ENCODE measurements at regions not wholly inside any gene's neighbourhood (a gene's known extent, or its start where the extent isn't known, plus 50 kb on each side); places are given as distances from the start of the nearest gene placed in this dataset.
"Not testable (repeated sequence)": the region's sequence is repeated elsewhere in the genome, so short reads cannot be mapped to it uniquely, and the experiment has no call there.

- Histone ChIP-seq H3K27ac (ENCODE audit: low read length) (no peak overlapping the region), H3F3A (ENCODE audit: insufficient read depth, low read length, poor library complexity, severe bottlenecking) (no peaks in the 10 kb centered on the region), H3K4me2 (ENCODE audit: low read length) (no peak overlapping the region), H3K27me3 (ENCODE audit: insufficient read depth, low read depth, low read length) (no peaks in the 10 kb centered on the region), H3K9ac (ENCODE audit: low read length) (no peak overlapping the region), H3K9me3 (ENCODE audit: low read length) (no peaks in the 10 kb centered on the region), H3K79me2 (replicated peaks; ENCODE audit: insufficient read depth, low read length) (no peaks in the 10 kb centered on the region), H4K20me1 (ENCODE audit: insufficient read depth) (no peaks in the 10 kb centered on the region), H2AFZ (ENCODE audit: low read depth, low read length) (no peak overlapping the region), H3K4me3 (ENCODE audit: low read length) (no peak overlapping the region), H3K9me2 (ENCODE audit: insufficient read depth, low read length) (no peaks in the 10 kb centered on the region), H3K36me3 (ENCODE audit: insufficient read depth, low read length) (no peaks in the 10 kb centered on the region)
- TF ChIP-seq POLR2AphosphoS5 (IDR thresholded peaks at IDR 0.05) (no peak), EZH2 (IDR thresholded peaks at IDR 0.05; ENCODE audit: borderline replicate concordance, insufficient read depth, low read length, poor library complexity, severe bottlenecking) (no peak), SMC3 (conservative IDR thresholded peaks at IDR 0.05; ENCODE audit: poor library complexity) (no peak), RAD21 (conservative IDR thresholded peaks at IDR 0.05) (no peak), REST (IDR thresholded peaks at IDR 0.05; ENCODE audit: borderline replicate concordance) (no peak), EP300 (conservative IDR thresholded peaks at IDR 0.05; ENCODE audit: poor library complexity, severe bottlenecking) (no peak), TAF1 (IDR thresholded peaks at IDR 0.05; ENCODE audit: low read depth) (no peak)
- TF ChIP-seq, protein P1, sequence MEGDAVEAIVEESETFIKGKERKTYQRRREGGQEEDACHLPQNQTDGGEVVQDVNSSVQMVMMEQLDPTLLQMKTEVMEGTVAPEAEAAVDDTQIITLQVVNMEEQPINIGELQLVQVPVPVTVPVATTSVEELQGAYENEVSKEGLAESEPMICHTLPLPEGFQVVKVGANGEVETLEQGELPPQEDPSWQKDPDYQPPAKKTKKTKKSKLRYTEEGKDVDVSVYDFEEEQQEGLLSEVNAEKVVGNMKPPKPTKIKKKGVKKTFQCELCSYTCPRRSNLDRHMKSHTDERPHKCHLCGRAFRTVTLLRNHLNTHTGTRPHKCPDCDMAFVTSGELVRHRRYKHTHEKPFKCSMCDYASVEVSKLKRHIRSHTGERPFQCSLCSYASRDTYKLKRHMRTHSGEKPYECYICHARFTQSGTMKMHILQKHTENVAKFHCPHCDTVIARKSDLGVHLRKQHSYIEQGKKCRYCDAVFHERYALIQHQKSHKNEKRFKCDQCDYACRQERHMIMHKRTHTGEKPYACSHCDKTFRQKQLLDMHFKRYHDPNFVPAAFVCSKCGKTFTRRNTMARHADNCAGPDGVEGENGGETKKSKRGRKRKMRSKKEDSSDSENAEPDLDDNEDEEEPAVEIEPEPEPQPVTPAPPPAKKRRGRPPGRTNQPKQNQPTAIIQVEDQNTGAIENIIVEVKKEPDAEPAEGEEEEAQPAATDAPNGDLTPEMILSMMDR (IDR thresholded peaks at IDR 0.05; ENCODE audit: poor library complexity, severe bottlenecking) = no peak
Measured at GRCh38 chr6:141976994-141977393, 155.7 kb upstream of the GJE1 start.

GRCh38 chr6:141969768-141970415 lies 162.8 kb upstream of the GJE1 start:
- H3K4me3 ChIP-seq (ENCODE audit: low read length) = not testable (repeated sequence)

DNA sequence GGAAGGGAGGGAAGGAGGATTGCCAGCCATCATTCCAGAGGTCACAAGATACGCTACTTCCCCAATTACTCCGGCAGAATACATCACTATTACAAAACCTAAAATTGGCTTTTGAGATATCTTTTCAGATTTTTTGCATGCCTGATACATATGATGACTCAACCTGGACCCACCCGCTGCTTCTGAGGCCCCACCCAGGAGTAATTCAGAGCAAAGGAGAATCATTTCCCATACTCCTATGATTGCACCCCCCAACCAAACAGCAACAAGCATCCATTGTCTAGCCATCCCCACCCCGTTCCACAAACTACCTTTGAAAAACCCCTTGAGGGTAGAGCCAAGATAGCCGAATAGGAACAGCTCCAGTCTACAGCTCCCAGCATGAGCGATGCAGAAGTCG lies 163.5 kb upstream of the GJE1 start:
- Histone ChIP-seq H3K27ac (ENCODE audit: low read length) (no peak overlapping the region), H3K79me2 (replicated peaks; ENCODE audit: insufficient read depth, low read length) (no peaks in the 10 kb centered on the region), H3K9ac (ENCODE audit: low read length) (no peak overlapping the region), H3K9me3 (ENCODE audit: low read length) (no peaks in the 10 kb centered on the region), H4K20me1 (ENCODE audit: insufficient read depth) (no peaks in the 10 kb centered on the region), H3K4me3 (ENCODE audit: low read length) (no peak overlapping the region), H2AFZ (ENCODE audit: low read depth, low read length) (no peak overlapping the region), H3F3A (ENCODE audit: insufficient read depth, low read length, poor library complexity, severe bottlenecking) (no peaks in the 10 kb centered on the region), H3K27me3 (ENCODE audit: insufficient read depth, low read depth, low read length) (no peaks in the 10 kb centered on the region), H3K36me3 (ENCODE audit: insufficient read depth, low read length) (no peaks in the 10 kb centered on the region), H3K4me2 (ENCODE audit: low read length) (no peak overlapping the region), H3K9me2 (ENCODE audit: insufficient read depth, low read length) (no peaks in the 10 kb centered on the region)
- TF ChIP-seq EZH2 (IDR thresholded peaks at IDR 0.05; ENCODE audit: borderline replicate concordance, insufficient read depth, low read length, poor library complexity, severe bottlenecking) (no peak), POLR2AphosphoS5 (IDR thresholded peaks at IDR 0.05) (no peak), TAF1 (IDR thresholded peaks at IDR 0.05; ENCODE audit: low read depth) (no peak), EP300 (conservative IDR thresholded peaks at IDR 0.05; ENCODE audit: poor library complexity, severe bottlenecking) (no peak), MXI1 (conservative IDR thresholded peaks at IDR 0.05; ENCODE audit: poor library complexity, severe bottlenecking) (no peak), SMC3 (conservative IDR thresholded peaks at IDR 0.05; ENCODE audit: poor library complexity) (no peak), RAD21 (conservative IDR thresholded peaks at IDR 0.05) (no peak), REST (IDR thresholded peaks at IDR 0.05; ENCODE audit: borderline replicate concordance) (no peak)
- TF ChIP-seq, protein P1 (IDR thresholded peaks at IDR 0.05; ENCODE audit: poor library complexity, severe bottlenecking) = no peak

More at GRCh38 chr6:141969768-141970415, 162.8 kb upstream of the GJE1 start:
- not testable (repeated sequence) for H3K27me3 ChIP-seq (ENCODE audit: insufficient read depth, low read depth, low read length); H3F3A ChIP-seq (ENCODE audit: insufficient read depth, low read length, poor library complexity, severe bottlenecking); H3K27ac ChIP-seq (ENCODE audit: low read length); H3K36me3 ChIP-seq (ENCODE audit: insufficient read depth, low read length); H3K79me2 ChIP-seq (replicated peaks; ENCODE audit: insufficient read depth, low read length); H4K20me1 ChIP-seq (ENCODE audit: insufficient read depth); H2AFZ ChIP-seq (ENCODE audit: low read depth, low read length); H3K9me3 ChIP-seq (ENCODE audit: low read length); H3K9me2 ChIP-seq (ENCODE audit: insufficient read depth, low read length); H3K4me2 ChIP-seq (ENCODE audit: low read length); H3K9ac ChIP-seq (ENCODE audit: low read length)

Measured in neural cell (in vitro differentiated cells).